AG04450 (cell line): ENCODE measurements at regions not wholly inside any gene's neighbourhood (a gene's known extent, or its start where the extent isn't known, plus 50 kb on each side); places are given as distances from the start of the nearest gene placed in this dataset.

ENCODE experiments used
- CTCF ChIA-PET: fragments of 300-600, 350-600 bp; formaldehyde crosslinking; extraction: SDS; loops from one replicate; lab custom pipeline; 2022; ENCODE audit warnings: antibody characterized with exemption, inconsistent platforms; lab: Charles Lee
- POLR2A ChIA-PET: fragments of 350-600 bp; formaldehyde crosslinking; extraction: SDS; loops from one replicate; lab custom pipeline; 2021; ENCODE audit warnings: antibody characterized with exemption, inconsistent platforms; lab: Yijun Ruan, JAX
- DNase-seq: peaks from one replicate; pipeline ENCODE4 v3.0.0-alpha.2; 2011; ENCODE audit warnings: low read depth, low spot score
- H3K27ac ChIP-seq: one replicate; pipeline ENCODE4 v1.5.1; 2012; ENCODE audit warnings: low read depth, low read length, control low read depth
- H3K27me3 ChIP-seq: one replicate; pipeline ENCODE4 v1.6.0; 2012; ENCODE audit warnings: low read length; ENCODE audit not compliant: control insufficient read depth, insufficient read depth
- H3K4me3 ChIP-seq: 2 replicates; pipeline ENCODE4 v1.5.1; 2011; ENCODE audit warnings: mild to moderate bottlenecking, low read depth, low read length, control low read depth
- H3K9me3 ChIP-seq: 2 replicates; pipeline ENCODE4 v1.5.1; 2012; ENCODE audit warnings: low read length; ENCODE audit not compliant: control insufficient read depth, insufficient read depth
- CTCF ChIP-seq: IDR thresholded peaks from 2 replicates; pipeline ENCODE4 v1.5.1; 2011; ENCODE audit warnings: low read depth, low read length, control low read depth, inconsistent platforms

GRCh38 chrX:4528247-4528646 lies 814.8 kb upstream of the PRKX start:
- DNase-seq = no peak
- ChIA-PET CTCF (no interaction called here), POLR2A (no interaction called here)
- Histone ChIP-seq H3K27ac (no peak overlapping the region), H3K27me3 (no peaks in the 10 kb centered on the region), H3K9me3 (no peaks in the 10 kb centered on the region), H3K4me3 (no peak overlapping the region)
- no peak for TF ChIP-seq CTCF

GRCh38 chrX:4485912-4486311 lies 772.5 kb upstream of the PRKX start:
- H3K27me3 ChIP-seq = no peaks in the 10 kb centered on the region
- CTCF ChIA-PET = no interaction called here

GRCh38 chrX:4484266-4484665 lies 770.8 kb upstream of the PRKX start:
- POLR2A ChIA-PET = no interaction called here

More at GRCh38 chrX:4485912-4486311, 772.5 kb upstream of the PRKX start:
- no peak for TF ChIP-seq CTCF
- Histone ChIP-seq H3K4me3 (no peak overlapping the region), H3K9me3 (peaks cover 4% of the 10 kb centered on the region; the same call in 1 of the 2 replicates), H3K27ac (no peak overlapping the region)
- no peak for DNase-seq
- POLR2A ChIA-PET = no interaction called here

GRCh38 chrX:4451591-4451990 lies 738.1 kb upstream of the PRKX start:
- Histone ChIP-seq H3K27ac (no peak overlapping the region), H3K4me3 (no peak overlapping the region), H3K9me3 (peaks cover 6% of the 10 kb centered on the region; the same call in 1 of the 2 replicates), H3K27me3 (no peaks in the 10 kb centered on the region)
- no peak for DNase-seq
- CTCF ChIA-PET = no interaction called here
- no peak for TF ChIP-seq CTCF
- POLR2A ChIA-PET = no interaction called here

More at GRCh38 chrX:4484266-4484665, 770.8 kb upstream of the PRKX start:
- Histone ChIP-seq H3K27ac (no peak overlapping the region), H3K27me3 (no peaks in the 10 kb centered on the region), H3K4me3 (no peak overlapping the region), H3K9me3 (peaks cover 4% of the 10 kb centered on the region; the same call in 1 of the 2 replicates)
- TF ChIP-seq CTCF = no peak
- CTCF ChIA-PET = no interaction called here
- no peak for DNase-seq

- no peak overlapping the region for H3K4me3 ChIP-seq
- no peaks in the 10 kb centered on the region for H3K27me3 ChIP-seq
- H3K27ac ChIP-seq = no peak overlapping the region
- POLR2A ChIA-PET = no interaction called here
- DNase-seq = no peak
- peaks cover 6% of the 10 kb centered on the region; the same call in 1 of the 2 replicates for H3K9me3 ChIP-seq
- no peak for TF ChIP-seq CTCF
- CTCF ChIA-PET = no interaction called here
Measured at GRCh38 chrX:4450177-4450576, 736.7 kb upstream of the PRKX start.
